ENCODE measurements at regions not wholly inside any gene's neighbourhood (a gene's known extent, or its start where the extent isn't known, plus 50 kb on each side); places are given as distances from the start of the nearest gene placed in this dataset.
"Not testable (repeated sequence)": the region's sequence is repeated elsewhere in the genome, so short reads cannot be mapped to it uniquely, and the experiment has no call there.

GRCh38 chr4:75126870-75127269 is 194.0 kb downstream of the PARM1 start:
- 40 to 45% methylated on average over 8 to 9 of the region's 21 CpGs for WGBS, 2 experiments
- H3K4me3 ChIP-seq (ENCODE audit: insufficient read depth, low read depth, low read length) = peak overlapping the region; percentile 22
- H3K27ac ChIP-seq (ENCODE audit: insufficient read depth, low read depth, low read length, poor library complexity, severe bottlenecking) = not testable (repeated sequence)

GRCh38 chr4:75126058-75126457 is 193.1 kb downstream of the PARM1 start:
- no peaks in the 10 kb centered on the region for H3K4me1 ChIP-seq (ENCODE audit: control insufficient read depth, insufficient read depth, low read length)
- no peak overlapping the region for H3K27ac ChIP-seq (ENCODE audit: insufficient read depth, low read depth, low read length, poor library complexity, severe bottlenecking)
- H3K4me3 ChIP-seq (ENCODE audit: insufficient read depth, low read depth, low read length) = peak overlapping the region; percentile 22
- H3K36me3 ChIP-seq (ENCODE audit: control insufficient read depth, insufficient read depth, low read length) = no peaks in the 10 kb centered on the region
- H3K9me3 ChIP-seq (ENCODE audit: control insufficient read depth, low read length) = no peaks in the 10 kb centered on the region
- no peaks in the 10 kb centered on the region for H3K27me3 ChIP-seq (ENCODE audit: control insufficient read depth, insufficient read depth, low read length, poor library complexity, severe bottlenecking)

More at GRCh38 chr4:75126870-75127269, 194.0 kb downstream of the PARM1 start:
- H3K4me1 ChIP-seq (ENCODE audit: control insufficient read depth, insufficient read depth, low read length); H3K27me3 ChIP-seq (ENCODE audit: control insufficient read depth, insufficient read depth, low read length, poor library complexity, severe bottlenecking); H3K36me3 ChIP-seq (ENCODE audit: control insufficient read depth, insufficient read depth, low read length); H3K9me3 ChIP-seq (ENCODE audit: control insufficient read depth, low read length): not testable (repeated sequence)

GRCh38 chr4:75122424-75123014 is 189.6 kb downstream of the PARM1 start:
- Histone ChIP-seq H3K36me3 (ENCODE audit: control insufficient read depth, insufficient read depth, low read length) (no peaks in the 10 kb centered on the region), H3K4me1 (ENCODE audit: control insufficient read depth, insufficient read depth, low read length) (no peaks in the 10 kb centered on the region), H3K4me3 (ENCODE audit: insufficient read depth, low read depth, low read length) (no peak overlapping the region), H3K27me3 (ENCODE audit: control insufficient read depth, insufficient read depth, low read length, poor library complexity, severe bottlenecking) (no peaks in the 10 kb centered on the region), H3K9me3 (ENCODE audit: control insufficient read depth, low read length) (no peaks in the 10 kb centered on the region), H3K27ac (ENCODE audit: insufficient read depth, low read depth, low read length, poor library complexity, severe bottlenecking) (no peak overlapping the region)

- Histone ChIP-seq H3K27me3 (ENCODE audit: control insufficient read depth, insufficient read depth, low read length, poor library complexity, severe bottlenecking) (no peaks in the 10 kb centered on the region), H3K27ac (ENCODE audit: insufficient read depth, low read depth, low read length, poor library complexity, severe bottlenecking) (no peak overlapping the region), H3K4me3 (ENCODE audit: insufficient read depth, low read depth, low read length) (no peak overlapping the region), H3K36me3 (ENCODE audit: control insufficient read depth, insufficient read depth, low read length) (no peaks in the 10 kb centered on the region), H3K9me3 (ENCODE audit: control insufficient read depth, low read length) (no peaks in the 10 kb centered on the region), H3K4me1 (ENCODE audit: control insufficient read depth, insufficient read depth, low read length) (no peaks in the 10 kb centered on the region)
- 92 to 98% methylated on average over 3 of the region's 4 CpGs for WGBS, 2 experiments
Observed at GRCh38 chr4:75118739-75119138, 185.8 kb downstream of the PARM1 start.

DNA sequence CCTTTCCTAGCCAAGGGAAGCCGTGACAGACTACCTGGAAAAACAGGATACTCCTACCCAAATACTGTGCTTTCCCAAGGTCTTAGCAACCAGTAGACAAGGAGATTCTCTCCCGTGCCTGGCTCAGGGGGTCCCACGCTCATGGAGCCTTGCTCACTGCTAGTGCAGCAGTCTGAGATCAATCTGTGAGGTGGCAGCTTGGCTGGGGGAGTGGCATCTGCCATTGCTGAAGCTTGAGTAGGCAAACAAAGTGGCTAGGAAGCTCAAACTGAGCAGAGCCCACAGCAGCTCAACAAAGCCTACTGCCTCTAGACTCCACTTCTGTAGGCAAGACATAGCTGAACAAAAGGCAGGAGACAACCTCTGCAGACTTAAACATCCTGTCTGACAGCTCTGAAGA is 177.1 kb downstream of the PARM1 start:
- Histone ChIP-seq H3K4me1 (ENCODE audit: control insufficient read depth, insufficient read depth, low read length) (no peaks in the 10 kb centered on the region), H3K9me3 (ENCODE audit: control insufficient read depth, low read length) (no peaks in the 10 kb centered on the region), H3K4me3 (ENCODE audit: insufficient read depth, low read depth, low read length) (no peak overlapping the region), H3K27me3 (ENCODE audit: control insufficient read depth, insufficient read depth, low read length, poor library complexity, severe bottlenecking) (no peaks in the 10 kb centered on the region), H3K27ac (ENCODE audit: insufficient read depth, low read depth, low read length, poor library complexity, severe bottlenecking) (no peak overlapping the region), H3K36me3 (ENCODE audit: control insufficient read depth, insufficient read depth, low read length) (no peaks in the 10 kb centered on the region)
- WGBS, 2 experiments = 74 to 78% methylated on average over 3 of the region's 3 CpGs

DNA sequence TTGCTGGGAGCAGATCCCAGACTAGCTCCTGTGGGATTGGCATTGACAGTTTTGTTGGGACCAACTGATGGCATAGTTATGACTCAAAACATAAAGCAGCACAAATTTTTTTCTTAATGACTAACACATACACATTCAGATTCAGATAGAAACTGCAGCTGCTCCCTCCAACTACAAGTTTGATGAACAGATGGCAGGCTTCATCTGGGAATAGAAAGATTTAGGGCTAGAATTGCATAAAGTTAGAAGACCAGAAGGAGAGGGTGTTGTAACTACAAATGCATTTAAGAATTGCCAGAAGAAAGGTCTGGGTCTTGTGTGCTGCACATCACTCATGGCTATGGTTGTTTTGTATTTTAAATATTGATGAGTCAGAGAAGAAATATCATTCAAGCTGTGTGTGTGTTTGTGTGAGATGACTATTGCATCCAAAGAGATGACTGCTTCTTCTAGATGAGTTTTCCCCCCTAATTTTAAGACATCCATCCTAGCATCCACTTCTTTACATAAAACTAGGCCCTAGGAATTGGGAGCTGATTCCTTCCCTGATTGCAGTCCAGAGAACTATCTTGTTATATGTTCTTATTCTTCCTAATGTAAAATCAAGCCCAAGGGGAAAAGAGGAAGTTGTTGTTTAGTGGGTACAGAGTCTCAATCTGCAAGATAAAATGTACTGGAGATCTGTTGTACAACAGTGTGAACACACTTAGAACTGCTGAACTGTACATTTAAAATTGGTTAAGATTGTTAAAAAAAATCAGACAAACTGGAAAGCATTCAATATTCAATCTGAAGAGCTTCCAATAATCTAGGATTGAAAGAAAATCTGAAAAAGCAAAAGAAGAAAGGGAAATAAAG is 175.1 kb downstream of the PARM1 start:
- Histone ChIP-seq H3K4me1 (ENCODE audit: control insufficient read depth, insufficient read depth, low read length) (no peaks in the 10 kb centered on the region), H3K9me3 (ENCODE audit: control insufficient read depth, low read length) (no peaks in the 10 kb centered on the region), H3K27ac (ENCODE audit: insufficient read depth, low read depth, low read length, poor library complexity, severe bottlenecking) (no peak overlapping the region), H3K36me3 (ENCODE audit: control insufficient read depth, insufficient read depth, low read length) (no peaks in the 10 kb centered on the region), H3K4me3 (ENCODE audit: insufficient read depth, low read depth, low read length) (no peak overlapping the region), H3K27me3 (ENCODE audit: control insufficient read depth, insufficient read depth, low read length, poor library complexity, severe bottlenecking) (no peaks in the 10 kb centered on the region)

DNA sequence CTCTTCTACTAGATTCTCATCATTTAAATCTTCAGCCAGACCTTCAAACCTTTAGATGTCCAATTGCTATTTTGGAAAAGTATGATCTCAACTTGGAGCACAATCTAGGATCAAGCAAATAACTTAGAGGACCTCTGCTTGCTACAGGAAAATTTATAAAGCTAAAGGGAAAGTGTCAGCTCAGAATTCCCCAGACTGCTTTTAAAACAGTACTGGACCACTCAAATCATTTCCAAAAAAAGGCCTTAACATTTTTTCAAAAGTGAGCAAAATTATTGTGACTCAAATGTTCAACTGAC is 169.8 kb downstream of the PARM1 start:
- H3K36me3 ChIP-seq (ENCODE audit: control insufficient read depth, insufficient read depth, low read length) = no peaks in the 10 kb centered on the region
- no peaks in the 10 kb centered on the region for H3K27me3 ChIP-seq (ENCODE audit: control insufficient read depth, insufficient read depth, low read length, poor library complexity, severe bottlenecking)
- H3K27ac ChIP-seq (ENCODE audit: insufficient read depth, low read depth, low read length, poor library complexity, severe bottlenecking) = no peak overlapping the region
- no peaks in the 10 kb centered on the region for H3K9me3 ChIP-seq (ENCODE audit: control insufficient read depth, low read length)
- H3K4me3 ChIP-seq (ENCODE audit: insufficient read depth, low read depth, low read length) = no peak overlapping the region
- H3K4me1 ChIP-seq (ENCODE audit: control insufficient read depth, insufficient read depth, low read length) = no peaks in the 10 kb centered on the region

DNA sequence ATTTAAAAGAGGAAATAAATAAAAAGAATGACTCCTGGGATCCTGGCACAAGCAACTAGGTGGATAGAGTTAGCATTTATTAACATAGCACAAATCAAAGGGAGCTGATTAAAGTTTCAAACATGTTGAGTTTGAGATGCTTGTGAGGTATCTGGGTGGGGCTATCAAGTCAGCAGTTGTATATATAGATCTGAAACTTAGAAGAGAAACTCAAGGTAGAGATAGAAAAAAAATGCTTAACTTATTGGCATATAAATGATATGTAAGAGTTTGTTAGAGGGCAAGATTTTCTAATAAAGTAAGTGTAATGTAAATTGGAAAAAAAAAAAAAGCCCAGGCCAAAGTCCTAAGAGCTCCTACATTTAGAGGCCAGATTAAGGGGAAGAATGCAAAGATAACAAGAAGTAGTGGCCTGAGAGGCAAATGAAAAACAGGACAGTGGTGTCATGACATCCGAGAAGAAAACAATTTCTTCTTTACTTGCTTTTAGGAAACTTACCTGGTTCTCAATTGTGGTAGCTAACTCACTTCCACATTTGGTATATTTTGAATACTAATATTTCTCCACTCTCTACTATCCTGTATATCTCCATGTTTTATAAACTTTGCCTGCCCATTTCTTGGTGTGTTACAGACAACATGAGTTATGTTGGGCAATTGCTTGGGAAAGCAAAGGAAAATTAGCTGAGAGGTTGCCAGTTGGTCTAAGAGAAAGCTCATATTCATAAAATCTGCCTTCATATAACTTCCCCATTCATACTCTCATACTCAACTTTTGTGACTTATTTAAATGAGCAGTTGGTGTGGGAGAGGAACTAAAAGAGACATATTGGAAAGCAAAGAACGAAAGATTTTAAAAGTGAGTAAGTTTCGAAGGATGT is 169.2 kb downstream of the PARM1 start:
- 84 to 88% methylated on average over 1 to 3 of the region's 3 CpGs for WGBS, 2 experiments
- no peaks in the 10 kb centered on the region for H3K36me3 ChIP-seq (ENCODE audit: control insufficient read depth, insufficient read depth, low read length)
- H3K4me3 ChIP-seq (ENCODE audit: insufficient read depth, low read depth, low read length) = no peak overlapping the region
- H3K27me3 ChIP-seq (ENCODE audit: control insufficient read depth, insufficient read depth, low read length, poor library complexity, severe bottlenecking) = no peaks in the 10 kb centered on the region
- H3K27ac ChIP-seq (ENCODE audit: insufficient read depth, low read depth, low read length, poor library complexity, severe bottlenecking) = no peak overlapping the region
- H3K9me3 ChIP-seq (ENCODE audit: control insufficient read depth, low read length) = no peaks in the 10 kb centered on the region
- H3K4me1 ChIP-seq (ENCODE audit: control insufficient read depth, insufficient read depth, low read length) = no peaks in the 10 kb centered on the region

Measured in ectodermal cell (in vitro differentiated cells).